Neutrophil (primary cell): ENCODE measurements at regions not wholly inside any gene's neighbourhood (a gene's known extent, or its start where the extent isn't known, plus 50 kb on each side); places are given as distances from the start of the nearest gene placed in this dataset.

Source experiments
- H3K27ac ChIP-seq: fragments of 200-600 bp; sonication (generic); 2 replicates; pipeline ENCODE4 v1.5.1; 2016; ENCODE audit warnings: mild to moderate bottlenecking, moderate library complexity
- H3K27me3 ChIP-seq: fragments of 200-600 bp; sonication (generic); 2 replicates; pipeline ENCODE4 v1.6.0; 2016; ENCODE audit warnings: mild to moderate bottlenecking
- H3K36me3 ChIP-seq: fragments of 200-600 bp; sonication (generic); 2 replicates; pipeline ENCODE4 v1.5.1; 2017
- H3K4me1 ChIP-seq, 2 experiments: fragments of 200-600 bp in 1 of 2; sonication (generic) in 1 of 2; 1 replicate in 1 of 2; 2 replicates in 1 of 2; pipeline versions ENCODE4 v1.5.1 to v1.6.1; 2013 to 2016; ENCODE audit warnings: low read depth in 1 of 2, low read length in 1 of 2, mild to moderate bottlenecking in 1 of 2, moderate library complexity in 1 of 2; ENCODE audit not compliant: control insufficient read depth in 1 of 2, insufficient read depth in 1 of 2
- H3K4me3 ChIP-seq, 2 experiments: fragments of 200-600 bp in 1 of 2; sonication (generic) in 1 of 2; 1 replicate in 1 of 2; 2 replicates in 1 of 2; pipeline ENCODE4 v1.5.1; 2013 to 2016; ENCODE audit warnings: low read depth in 1 of 2, low read length in 1 of 2, mild to moderate bottlenecking in 1 of 2, moderate library complexity in 1 of 2
- H3K9me3 ChIP-seq: fragments of 200-600 bp; sonication (generic); 2 replicates; pipeline ENCODE4 v1.5.1; 2016
- CTCF ChIP-seq: fragments of 200-600 bp; sonication (generic); IDR thresholded peaks from 2 replicates; pipeline ENCODE4 v1.5.1; 2016; ENCODE audit warnings: antibody characterized with exemption

GRCh38 chr22:47533961-47534803 lies 771.7 kb downstream of the TBC1D22A start:
- no peaks in the 10 kb centered on the region for H3K9me3 ChIP-seq
- no peaks in the 10 kb centered on the region for H3K27me3 ChIP-seq
- no peak overlapping the region for H3K4me3 ChIP-seq
- H3K36me3 ChIP-seq: no peaks in the 10 kb centered on the region
- no peak overlapping the region for H3K27ac ChIP-seq
- no peaks in the 10 kb centered on the region for H3K4me1 ChIP-seq
- no peak for TF ChIP-seq CTCF

GRCh38 chr22:47517062-47517461 lies 754.6 kb downstream of the TBC1D22A start:
- no peaks in the 10 kb centered on the region for H3K4me1 ChIP-seq
- H3K9me3 ChIP-seq: no peaks in the 10 kb centered on the region
- H3K36me3 ChIP-seq: no peaks in the 10 kb centered on the region
- TF ChIP-seq CTCF: no peak
- no peak overlapping the region for H3K4me3 ChIP-seq
- no peak overlapping the region for H3K27ac ChIP-seq
- no peaks in the 10 kb centered on the region for H3K27me3 ChIP-seq

GRCh38 chr22:47515384-47516125 lies 753.1 kb downstream of the TBC1D22A start:
- H3K27ac ChIP-seq: no peak overlapping the region
- H3K4me1 ChIP-seq: no peaks in the 10 kb centered on the region
- no peaks in the 10 kb centered on the region for H3K27me3 ChIP-seq
- no peaks in the 10 kb centered on the region for H3K9me3 ChIP-seq
- H3K4me3 ChIP-seq: no peak overlapping the region
- H3K36me3 ChIP-seq: no peaks in the 10 kb centered on the region
- TF ChIP-seq CTCF: no peak

GRCh38 chr22:47512617-47513016 lies 750.2 kb downstream of the TBC1D22A start:
- no peaks in the 10 kb centered on the region for H3K27me3 ChIP-seq
- H3K4me1 ChIP-seq: no peaks in the 10 kb centered on the region

GRCh38 chr22:47504962-47505361 lies 742.5 kb downstream of the TBC1D22A start:
- H3K4me1 ChIP-seq: no peaks in the 10 kb centered on the region
- no peak overlapping the region for H3K4me3 ChIP-seq
- H3K36me3 ChIP-seq: no peaks in the 10 kb centered on the region
- H3K27me3 ChIP-seq: no peaks in the 10 kb centered on the region
- TF ChIP-seq CTCF: no peak
- H3K27ac ChIP-seq: no peak overlapping the region
- no peaks in the 10 kb centered on the region for H3K9me3 ChIP-seq

More at GRCh38 chr22:47512617-47513016, 750.2 kb downstream of the TBC1D22A start:
- Histone ChIP-seq H3K9me3 (no peaks in the 10 kb centered on the region), H3K4me3 (no peak overlapping the region), H3K36me3 (no peaks in the 10 kb centered on the region), H3K27ac (no peak overlapping the region)
- TF ChIP-seq CTCF: no peak
